GM12874 (cell line): ENCODE measurements at regions not wholly inside any gene's neighbourhood (a gene's known extent, or its start where the extent isn't known, plus 50 kb on each side); places are given as distances from the start of the nearest gene placed in this dataset.

Experiments used
- CTCF ChIP-seq: IDR thresholded peaks from 2 replicates; pipeline ENCODE4 v1.5.1; 2011; ENCODE audit warnings: low read depth, mild to moderate bottlenecking, control low read depth, low read length, moderate library complexity; ENCODE audit not compliant: insufficient read depth

- no peak for TF ChIP-seq CTCF
These were observed 150.3 kb downstream of the ETS2 start for GRCh38 chr21:38956007-38956406.

GRCh38 chr21:38955495-38955894, 149.8 kb downstream of the ETS2 start:
- no peak for TF ChIP-seq CTCF

GRCh38 chr21:38954588-38955004, 148.9 kb downstream of the ETS2 start:
- TF ChIP-seq CTCF: no peak

GRCh38 chr21:38953516-38953915, 147.8 kb downstream of the ETS2 start:
- TF ChIP-seq CTCF: no peak

- no peak for TF ChIP-seq CTCF
These were observed 147.2 kb downstream of the ETS2 start for GRCh38 chr21:38952890-38953289.

- no peak for TF ChIP-seq CTCF
These were observed 145.5 kb downstream of the ETS2 start for GRCh38 chr21:38951095-38951730.

GRCh38 chr21:38950435-38951094, 144.8 kb downstream of the ETS2 start:
- TF ChIP-seq CTCF: no peak

- TF ChIP-seq CTCF: no peak
These were observed 143.3 kb downstream of the ETS2 start for GRCh38 chr21:38949070-38949380.
